GM03348 (cell line): ENCODE measurements at regions not wholly inside any gene's neighbourhood (a gene's known extent, or its start where the extent isn't known, plus 50 kb on each side); places are given as distances from the start of the nearest gene placed in this dataset.

Experiments used
- DNase-seq: peaks from one replicate; pipeline ENCODE4 v3.0.0; 2012; ENCODE audit warnings: low spot score

DNA sequence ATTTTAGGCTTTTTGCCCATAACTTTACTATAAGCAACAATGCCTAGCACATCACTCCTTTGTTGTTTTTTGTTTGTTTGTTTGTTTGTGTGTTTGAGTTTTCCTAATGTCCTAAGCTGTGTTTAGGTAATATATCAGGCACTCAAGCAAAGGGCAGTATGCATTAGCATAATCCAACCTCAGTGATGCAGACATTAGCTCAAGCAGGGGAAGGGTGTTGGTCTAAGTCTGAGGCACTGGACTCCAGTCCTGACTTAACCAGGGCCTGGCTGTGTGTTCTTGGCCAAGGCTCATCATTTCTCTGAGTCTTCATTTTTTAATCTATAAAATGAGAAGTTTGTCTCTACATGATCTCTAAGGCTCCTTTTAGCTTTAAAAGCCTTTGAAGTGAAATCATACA lies 65.9 kb upstream of the RFC3 start:
- no peak for DNase-seq

DNA sequence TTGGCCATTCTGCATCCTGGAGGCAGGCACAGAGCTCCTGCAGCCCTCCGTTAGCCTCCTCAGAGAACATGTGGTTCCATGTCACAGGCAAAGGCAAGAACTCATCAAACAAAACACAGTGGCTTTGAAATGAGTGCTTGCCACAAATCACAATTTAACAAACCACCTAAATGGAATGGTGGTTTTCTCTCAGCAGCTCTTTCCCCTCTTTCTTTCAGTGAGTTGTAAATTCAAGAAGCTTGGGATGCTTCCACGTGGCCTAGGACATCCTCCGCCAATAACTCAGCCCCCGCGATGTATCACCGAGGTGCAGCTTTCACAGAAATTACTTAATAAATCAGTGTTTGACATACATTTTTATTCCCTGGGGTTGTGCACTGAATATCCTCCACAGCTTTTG lies 65.4 kb upstream of the RFC3 start:
- no peak for DNase-seq

GRCh38 chr13:33756929-33757328 lies 61.0 kb upstream of the RFC3 start:
- no peak for DNase-seq

DNA sequence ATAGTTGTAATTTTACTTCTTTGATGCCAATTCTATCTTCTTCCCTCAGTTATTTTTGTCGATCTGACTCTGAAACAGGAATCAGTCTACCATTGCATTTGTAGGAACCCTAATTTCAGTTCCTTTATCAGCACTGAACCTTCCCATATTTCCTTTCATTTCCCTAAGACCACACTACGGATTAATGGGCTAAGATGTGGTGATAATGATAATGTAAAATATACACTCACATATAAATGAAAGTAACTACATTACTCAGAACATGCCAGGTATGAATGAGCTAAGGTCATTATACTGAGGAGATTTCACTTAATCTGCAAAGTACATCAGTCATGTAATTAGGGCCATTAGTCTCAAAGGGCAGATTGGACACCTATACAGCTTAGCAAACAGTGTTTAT lies 60.2 kb upstream of the RFC3 start:
- DNase-seq: no peak

DNA sequence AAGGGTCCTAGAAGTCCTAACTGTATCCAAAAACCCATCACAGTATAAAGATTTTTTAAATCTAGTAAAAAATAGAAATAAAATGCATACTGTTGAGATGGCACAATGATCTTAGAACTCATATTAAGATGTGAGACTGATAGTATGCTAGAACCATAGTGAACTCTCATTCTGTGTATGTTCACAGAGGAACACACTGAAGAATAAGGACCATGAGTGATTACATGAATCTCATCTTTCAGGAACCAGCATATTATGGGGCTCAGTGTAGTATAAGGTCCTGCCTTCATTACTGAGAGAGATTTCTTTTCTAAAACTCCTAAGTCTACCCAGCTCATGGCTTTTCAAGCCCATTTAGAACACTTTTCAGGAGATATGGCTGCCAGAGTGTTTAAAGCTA lies 59.8 kb upstream of the RFC3 start:
- no peak for DNase-seq

GRCh38 chr13:33761740-33762139 lies 56.2 kb upstream of the RFC3 start:
- peak; percentile 20 for DNase-seq

DNA sequence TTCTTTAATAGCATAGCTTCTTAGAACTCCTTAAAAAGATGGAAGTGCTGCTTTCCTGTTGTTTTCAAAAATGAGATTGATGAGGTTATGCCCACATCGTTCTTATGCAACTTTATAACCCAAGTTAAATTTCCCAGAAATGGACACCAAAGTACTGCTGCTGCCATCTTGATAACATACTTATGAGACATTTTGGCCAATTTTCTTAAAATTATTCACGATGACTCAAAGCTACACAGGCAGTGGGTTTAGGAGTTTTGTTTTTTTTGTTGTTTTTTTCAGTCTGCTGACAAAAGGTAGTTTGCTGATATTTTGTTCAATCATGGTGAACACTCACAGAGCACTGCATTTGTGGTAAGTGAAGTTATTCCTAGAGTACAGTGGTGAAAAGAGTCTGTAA lies 54.9 kb upstream of the RFC3 start:
- peak; percentile 5 for DNase-seq

DNA sequence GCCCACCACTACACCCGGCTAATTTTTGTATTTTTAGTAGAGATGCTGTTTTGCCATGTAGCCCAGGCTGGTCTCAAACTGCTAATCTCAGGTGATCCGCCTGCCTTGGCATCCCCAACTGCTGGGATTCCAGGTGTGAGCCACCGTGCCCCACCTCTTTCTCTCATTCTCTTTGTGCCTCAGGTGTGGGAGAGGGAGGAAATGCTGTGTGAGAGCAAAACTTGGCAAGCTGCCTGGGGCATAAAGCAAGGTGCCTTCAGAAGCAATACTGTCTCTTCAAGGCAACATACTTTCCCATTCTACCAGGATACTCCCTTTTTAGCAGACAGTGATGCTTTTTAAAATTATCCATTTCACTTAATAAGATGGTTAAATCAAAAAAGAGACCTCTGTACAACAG lies 53.2 kb upstream of the RFC3 start:
- DNase-seq: no peak

GRCh38 chr13:33766329-33767123 lies 51.4 kb upstream of the RFC3 start:
- no peak for DNase-seq

GRCh38 chr13:33767140-33767539 lies 50.8 kb upstream of the RFC3 start:
- DNase-seq: no peak
